Hepatocyte (in vitro differentiated cells): ENCODE measurements at regions not wholly inside any gene's neighbourhood (a gene's known extent, or its start where the extent isn't known, plus 50 kb on each side); places are given as distances from the start of the nearest gene placed in this dataset.
"Not testable (repeated sequence)": the region's sequence is repeated elsewhere in the genome, so short reads cannot be mapped to it uniquely, and the experiment has no call there.

Experiments
- CTCF ChIP-seq: fragments of 200-600 bp; sonication (generic); IDR thresholded peaks from 2 replicates; pipeline ENCODE4 v1.5.1; 2016; ENCODE audit warnings: antibody characterized with exemption, mild to moderate bottlenecking; ENCODE audit not compliant: poor library complexity
- EZH2 ChIP-seq: fragments of 200-600 bp; sonication (generic); IDR thresholded peaks from 2 replicates; pipeline ENCODE4 v1.6.1; 2016; ENCODE audit warnings: antibody characterized with exemption, mild to moderate bottlenecking, borderline replicate concordance
- EZH2phosphoT487 ChIP-seq: fragments of 200-600 bp; sonication (generic); IDR thresholded peaks from one replicate; pipeline ENCODE4 v1.6.1; 2018; ENCODE audit warnings: antibody characterized with exemption, mild to moderate bottlenecking, low read depth, moderate library complexity; ENCODE audit not compliant: unreplicated experiment, severe bottlenecking

DNA sequence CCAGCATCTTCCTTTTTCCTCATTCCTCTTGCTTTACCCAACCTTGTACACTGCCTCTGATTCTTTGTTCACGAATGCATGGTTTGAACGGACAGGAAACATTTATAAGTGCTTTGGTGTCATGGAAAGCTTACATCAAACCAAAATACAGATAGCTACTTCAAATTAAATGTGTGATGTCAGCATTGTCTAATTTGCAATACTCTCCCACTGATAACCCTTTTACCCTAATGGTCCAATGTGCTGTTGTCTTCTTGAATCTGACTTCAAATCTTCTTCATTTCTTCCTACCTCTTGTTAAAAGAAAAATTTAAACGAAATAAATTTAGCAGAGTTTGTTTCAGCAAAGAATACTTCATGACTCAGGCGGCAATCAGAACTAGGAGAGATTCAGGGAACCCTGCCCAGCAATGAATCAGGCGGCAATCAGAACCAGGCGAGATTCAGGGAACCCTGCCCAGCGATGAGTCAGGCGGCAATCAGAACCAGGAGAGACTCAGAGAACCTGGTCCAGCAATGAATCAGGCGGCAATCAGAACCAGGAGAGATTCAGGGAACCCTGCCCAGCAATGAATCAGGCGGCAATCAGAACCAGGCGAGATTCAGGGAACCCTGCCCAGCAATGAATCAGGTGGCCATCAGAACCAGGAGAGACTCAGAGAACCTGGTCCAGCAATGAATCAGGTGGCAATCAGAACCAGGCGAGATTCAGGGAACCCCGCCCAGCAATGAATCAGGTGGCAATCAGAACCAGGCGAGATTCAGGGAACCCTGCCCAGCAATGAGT, 1212.9 kb upstream of the TENM3 start:
- not testable (repeated sequence) for TF ChIP-seq CTCF, EZH2, EZH2phosphoT487
